Endothelial cell (in vitro differentiated cells): ENCODE measurements at regions not wholly inside any gene's neighbourhood (a gene's known extent, or its start where the extent isn't known, plus 50 kb on each side); places are given as distances from the start of the nearest gene placed in this dataset.

Source experiments
- DNase-seq: peaks from one replicate; pipeline ENCODE4 v3.0.0; 2021; ENCODE audit warnings: low spot score
- H3K27ac Mint-ChIP-seq: one replicate; pipeline ENCODE4 v1.8.0; 2021; ENCODE audit warnings: mixed read lengths, inconsistent platforms; ENCODE audit not compliant: unreplicated experiment
- H3K27me3 Mint-ChIP-seq: one replicate; pipeline ENCODE4 v1.8.0; 2021; ENCODE audit warnings: mild to moderate bottlenecking, moderate library complexity, mixed read lengths, inconsistent platforms; ENCODE audit not compliant: unreplicated experiment
- H3K36me3 Mint-ChIP-seq: one replicate; pipeline ENCODE4 v1.8.0; 2021; ENCODE audit warnings: mild to moderate bottlenecking, low read depth, mixed read lengths, inconsistent platforms; ENCODE audit not compliant: unreplicated experiment
- H3K4me1 Mint-ChIP-seq: one replicate; pipeline ENCODE4 v1.8.0; 2021; ENCODE audit warnings: mild to moderate bottlenecking, mixed read lengths, inconsistent platforms; ENCODE audit not compliant: unreplicated experiment
- H3K4me3 Mint-ChIP-seq: one replicate; pipeline ENCODE4 v1.8.0; 2021; ENCODE audit warnings: mild to moderate bottlenecking, mixed read lengths, inconsistent platforms; ENCODE audit not compliant: unreplicated experiment
- H3K9me3 Mint-ChIP-seq: one replicate; pipeline ENCODE4 v1.8.0; 2021; ENCODE audit warnings: mixed read lengths, inconsistent platforms; ENCODE audit not compliant: unreplicated experiment
- CTCF ChIP-seq: fragments of 200-600 bp; sonication (generic); IDR thresholded peaks from one replicate; pipeline ENCODE4 v1.5.0; 2021; ENCODE audit warnings: antibody characterized with exemption; ENCODE audit not compliant: unreplicated experiment

DNA sequence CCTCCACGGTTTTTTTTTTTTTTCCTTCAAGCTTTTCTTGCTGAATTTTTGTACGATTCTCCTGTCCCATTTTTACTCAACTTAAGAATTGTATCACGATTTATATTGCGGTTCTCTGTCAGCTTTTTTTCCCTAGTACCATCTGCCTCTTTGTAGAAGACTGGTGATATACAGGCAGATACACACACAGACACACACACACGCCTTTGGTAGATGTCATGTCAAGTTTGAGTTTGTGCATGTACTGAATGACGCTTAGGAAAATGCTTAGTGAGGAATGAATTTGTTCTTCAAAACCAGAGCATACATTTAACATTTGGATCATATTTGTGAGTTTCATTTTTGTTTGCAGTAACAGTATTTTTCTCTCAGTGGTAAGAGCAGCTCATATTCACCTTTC is 82.0 kb upstream of the MBNL2 start:
- H3K9me3 Mint-ChIP-seq, result no peaks in the 10 kb centered on the region
- TF ChIP-seq CTCF, result no peak
- H3K27me3 Mint-ChIP-seq, result peaks cover 13% of the 10 kb centered on the region
- H3K36me3 Mint-ChIP-seq, result no peaks in the 10 kb centered on the region
- DNase-seq, result no peak
- H3K4me3 Mint-ChIP-seq, result no peak overlapping the region
- peak overlapping the region; percentile 28 for H3K27ac Mint-ChIP-seq
- H3K4me1 Mint-ChIP-seq, result peaks cover 19% of the 10 kb centered on the region

- H3K27me3 Mint-ChIP-seq, result peaks cover 13% of the 10 kb centered on the region
- no peak overlapping the region for H3K4me3 Mint-ChIP-seq
- DNase-seq, result no peak
- no peaks in the 10 kb centered on the region for H3K36me3 Mint-ChIP-seq
- H3K27ac Mint-ChIP-seq, result no peak overlapping the region
- H3K4me1 Mint-ChIP-seq, result peaks cover 19% of the 10 kb centered on the region
- no peak for TF ChIP-seq CTCF
- H3K9me3 Mint-ChIP-seq, result no peaks in the 10 kb centered on the region
Measured at GRCh38 chr13:97140611-97141010, 81.5 kb upstream of the MBNL2 start.

- H3K27me3 Mint-ChIP-seq, result peaks cover 11% of the 10 kb centered on the region
- H3K36me3 Mint-ChIP-seq, result no peaks in the 10 kb centered on the region
- H3K4me1 Mint-ChIP-seq, result peaks cover 19% of the 10 kb centered on the region
- H3K9me3 Mint-ChIP-seq, result no peaks in the 10 kb centered on the region
- DNase-seq, result no peak
- TF ChIP-seq CTCF, result no peak
- no peak overlapping the region for H3K27ac Mint-ChIP-seq
- H3K4me3 Mint-ChIP-seq, result no peak overlapping the region
Measured at GRCh38 chr13:97141097-97141496, 81.0 kb upstream of the MBNL2 start.

- Mint-ChIP-seq H3K36me3 (no peaks in the 10 kb centered on the region), H3K9me3 (no peaks in the 10 kb centered on the region), H3K27ac (no peak overlapping the region), H3K4me1 (peaks cover 19% of the 10 kb centered on the region), H3K27me3 (peaks cover 9% of the 10 kb centered on the region), H3K4me3 (no peak overlapping the region)
- TF ChIP-seq CTCF, result no peak
- DNase-seq, result peak; percentile 18
Measured at GRCh38 chr13:97141564-97142005, 80.5 kb upstream of the MBNL2 start.

GRCh38 chr13:97142452-97142851 is 79.7 kb upstream of the MBNL2 start:
- peak; percentile 27 for DNase-seq
- Mint-ChIP-seq H3K4me1 (peaks cover 19% of the 10 kb centered on the region), H3K36me3 (no peaks in the 10 kb centered on the region), H3K9me3 (no peaks in the 10 kb centered on the region), H3K4me3 (no peak overlapping the region), H3K27ac (peak overlapping the region; percentile 44), H3K27me3 (peaks cover 7% of the 10 kb centered on the region)
- TF ChIP-seq CTCF, result no peak
